ENCODE measurements at regions not wholly inside any gene's neighbourhood (a gene's known extent, or its start where the extent isn't known, plus 50 kb on each side); places are given as distances from the start of the nearest gene placed in this dataset.

DNA sequence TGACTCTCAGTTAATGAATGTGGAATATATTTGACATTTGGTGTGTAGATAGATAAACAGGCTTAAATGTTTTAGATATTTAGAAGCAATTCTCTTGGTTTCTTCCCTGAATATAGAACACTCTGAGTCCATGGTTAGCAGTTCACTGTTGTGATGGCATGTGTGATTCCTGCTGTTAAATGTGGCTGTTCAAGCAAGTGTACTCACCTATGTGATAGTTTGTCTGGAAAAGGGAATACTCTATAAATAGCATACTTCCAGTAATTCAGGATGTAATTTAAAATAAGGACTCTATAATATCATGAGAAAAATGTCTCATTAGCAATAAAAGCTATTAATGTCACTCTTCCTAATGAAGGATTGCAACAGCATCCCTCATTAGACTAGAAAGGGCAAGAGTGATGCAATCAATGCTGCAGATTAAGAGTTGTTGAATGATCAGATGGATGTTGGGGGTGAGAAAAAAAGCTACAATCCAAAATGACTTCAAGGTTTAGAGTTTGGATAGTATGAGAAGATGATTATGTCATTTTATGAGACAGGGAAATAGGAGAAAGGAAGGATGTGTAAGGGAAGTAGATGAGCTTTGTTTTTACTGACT is 201.8 kb upstream of the WDFY3 start:
- ATAC-seq, result no peak

DNA sequence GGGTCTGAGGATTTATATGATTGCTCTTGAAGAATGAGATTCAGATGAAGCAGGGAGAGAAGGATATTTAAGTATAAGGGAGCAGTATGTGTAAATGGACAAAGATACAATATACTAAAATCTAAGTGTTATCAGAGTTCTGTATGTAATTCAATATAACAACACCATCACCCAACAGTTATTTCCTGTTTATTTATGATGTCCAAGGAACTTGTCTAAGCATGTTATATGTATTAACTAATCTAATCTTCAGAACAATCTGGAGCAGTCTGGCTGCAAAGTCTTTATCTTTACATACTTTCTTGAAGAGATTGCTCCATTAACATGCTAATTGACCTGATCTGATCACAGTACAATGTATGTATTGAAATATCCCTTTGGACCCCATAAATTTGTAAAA is 203.8 kb upstream of the WDFY3 start:
- no peak for TF ChIP-seq TOX (CRISPR knock-in tag; IDR thresholded peaks at IDR 0.05; ENCODE audit: borderline replicate concordance)
- TF ChIP-seq, protein P1, sequence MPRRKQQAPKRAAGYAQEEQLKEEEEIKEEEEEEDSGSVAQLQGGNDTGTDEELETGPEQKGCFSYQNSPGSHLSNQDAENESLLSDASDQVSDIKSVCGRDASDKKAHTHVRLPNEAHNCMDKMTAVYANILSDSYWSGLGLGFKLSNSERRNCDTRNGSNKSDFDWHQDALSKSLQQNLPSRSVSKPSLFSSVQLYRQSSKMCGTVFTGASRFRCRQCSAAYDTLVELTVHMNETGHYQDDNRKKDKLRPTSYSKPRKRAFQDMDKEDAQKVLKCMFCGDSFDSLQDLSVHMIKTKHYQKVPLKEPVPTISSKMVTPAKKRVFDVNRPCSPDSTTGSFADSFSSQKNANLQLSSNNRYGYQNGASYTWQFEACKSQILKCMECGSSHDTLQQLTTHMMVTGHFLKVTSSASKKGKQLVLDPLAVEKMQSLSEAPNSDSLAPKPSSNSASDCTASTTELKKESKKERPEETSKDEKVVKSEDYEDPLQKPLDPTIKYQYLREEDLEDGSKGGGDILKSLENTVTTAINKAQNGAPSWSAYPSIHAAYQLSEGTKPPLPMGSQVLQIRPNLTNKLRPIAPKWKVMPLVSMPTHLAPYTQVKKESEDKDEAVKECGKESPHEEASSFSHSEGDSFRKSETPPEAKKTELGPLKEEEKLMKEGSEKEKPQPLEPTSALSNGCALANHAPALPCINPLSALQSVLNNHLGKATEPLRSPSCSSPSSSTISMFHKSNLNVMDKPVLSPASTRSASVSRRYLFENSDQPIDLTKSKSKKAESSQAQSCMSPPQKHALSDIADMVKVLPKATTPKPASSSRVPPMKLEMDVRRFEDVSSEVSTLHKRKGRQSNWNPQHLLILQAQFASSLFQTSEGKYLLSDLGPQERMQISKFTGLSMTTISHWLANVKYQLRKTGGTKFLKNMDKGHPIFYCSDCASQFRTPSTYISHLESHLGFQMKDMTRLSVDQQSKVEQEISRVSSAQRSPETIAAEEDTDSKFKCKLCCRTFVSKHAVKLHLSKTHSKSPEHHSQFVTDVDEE (CRISPR knock-in tag; IDR thresholded peaks at IDR 0.05), result no peak
- no peak for TF ChIP-seq ZFP3 (CRISPR knock-in tag; IDR thresholded peaks at IDR 0.05)
- TF ChIP-seq OSR1 (CRISPR knock-in tag; IDR thresholded peaks at IDR 0.05), result no peak
- no peak for TF ChIP-seq ZNF8 (CRISPR knock-in tag; IDR thresholded peaks at IDR 0.05)
- TF ChIP-seq ZNF565 (CRISPR knock-in tag; conservative IDR thresholded peaks at IDR 0.05; ENCODE audit: low read depth), result no peak
- no peak for TF ChIP-seq GLIS3 (CRISPR knock-in tag; IDR thresholded peaks at IDR 0.05)
- no peak for TF ChIP-seq TCF4 (CRISPR knock-in tag; IDR thresholded peaks at IDR 0.05; ENCODE audit: borderline replicate concordance)
- TF ChIP-seq SNAI2 (CRISPR knock-in tag; IDR thresholded peaks at IDR 0.05), result no peak
- TF ChIP-seq ESRRG (CRISPR knock-in tag; IDR thresholded peaks at IDR 0.05), result no peak
- TF ChIP-seq, protein P2, sequence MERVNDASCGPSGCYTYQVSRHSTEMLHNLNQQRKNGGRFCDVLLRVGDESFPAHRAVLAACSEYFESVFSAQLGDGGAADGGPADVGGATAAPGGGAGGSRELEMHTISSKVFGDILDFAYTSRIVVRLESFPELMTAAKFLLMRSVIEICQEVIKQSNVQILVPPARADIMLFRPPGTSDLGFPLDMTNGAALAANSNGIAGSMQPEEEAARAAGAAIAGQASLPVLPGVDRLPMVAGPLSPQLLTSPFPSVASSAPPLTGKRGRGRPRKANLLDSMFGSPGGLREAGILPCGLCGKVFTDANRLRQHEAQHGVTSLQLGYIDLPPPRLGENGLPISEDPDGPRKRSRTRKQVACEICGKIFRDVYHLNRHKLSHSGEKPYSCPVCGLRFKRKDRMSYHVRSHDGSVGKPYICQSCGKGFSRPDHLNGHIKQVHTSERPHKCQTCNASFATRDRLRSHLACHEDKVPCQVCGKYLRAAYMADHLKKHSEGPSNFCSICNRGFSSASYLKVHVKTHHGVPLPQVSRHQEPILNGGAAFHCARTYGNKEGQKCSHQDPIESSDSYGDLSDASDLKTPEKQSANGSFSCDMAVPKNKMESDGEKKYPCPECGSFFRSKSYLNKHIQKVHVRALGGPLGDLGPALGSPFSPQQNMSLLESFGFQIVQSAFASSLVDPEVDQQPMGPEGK (CRISPR knock-in tag; IDR thresholded peaks at IDR 0.05; ENCODE audit: borderline replicate concordance), result no peak
- TF ChIP-seq ARNTL (CRISPR knock-in tag; IDR thresholded peaks at IDR 0.05; ENCODE audit: borderline replicate concordance, low read depth), result no peak
- TF ChIP-seq RARB (CRISPR knock-in tag; IDR thresholded peaks at IDR 0.05), result no peak
- TF ChIP-seq, protein P3, sequence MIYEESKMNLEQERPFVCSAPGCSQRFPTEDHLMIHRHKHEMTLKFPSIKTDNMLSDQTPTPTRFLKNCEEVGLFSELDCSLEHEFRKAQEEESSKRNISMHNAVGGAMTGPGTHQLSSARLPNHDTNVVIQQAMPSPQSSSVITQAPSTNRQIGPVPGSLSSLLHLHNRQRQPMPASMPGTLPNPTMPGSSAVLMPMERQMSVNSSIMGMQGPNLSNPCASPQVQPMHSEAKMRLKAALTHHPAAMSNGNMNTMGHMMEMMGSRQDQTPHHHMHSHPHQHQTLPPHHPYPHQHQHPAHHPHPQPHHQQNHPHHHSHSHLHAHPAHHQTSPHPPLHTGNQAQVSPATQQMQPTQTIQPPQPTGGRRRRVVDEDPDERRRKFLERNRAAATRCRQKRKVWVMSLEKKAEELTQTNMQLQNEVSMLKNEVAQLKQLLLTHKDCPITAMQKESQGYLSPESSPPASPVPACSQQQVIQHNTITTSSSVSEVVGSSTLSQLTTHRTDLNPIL (CRISPR knock-in tag; IDR thresholded peaks at IDR 0.05; ENCODE audit: low read depth), result no peak
- ATAC-seq, result no peak

More for the DNA sequence above, 201.8 kb upstream of the WDFY3 start:
- TF ChIP-seq ZNF8 (CRISPR knock-in tag; IDR thresholded peaks at IDR 0.05), result no peak
- TF ChIP-seq CSDC2 (CRISPR knock-in tag; IDR thresholded peaks at IDR 0.05), result no peak
- TF ChIP-seq ARNTL (CRISPR knock-in tag; IDR thresholded peaks at IDR 0.05; ENCODE audit: borderline replicate concordance, low read depth), result no peak
- TF ChIP-seq ZNF70 (CRISPR knock-in tag; IDR thresholded peaks at IDR 0.05), result no peak
- no peak for TF ChIP-seq ZC3H10 (CRISPR knock-in tag; IDR thresholded peaks at IDR 0.05)
- TF ChIP-seq PPARA (CRISPR knock-in tag; IDR thresholded peaks at IDR 0.05; ENCODE audit: borderline replicate concordance), result no peak
- TF ChIP-seq RARB (CRISPR knock-in tag; IDR thresholded peaks at IDR 0.05), result no peak
- no peak for TF ChIP-seq ZFP3 (CRISPR knock-in tag; IDR thresholded peaks at IDR 0.05)
- no peak for TF ChIP-seq GLIS3 (CRISPR knock-in tag; IDR thresholded peaks at IDR 0.05)
- TF ChIP-seq ZNF565 (CRISPR knock-in tag; conservative IDR thresholded peaks at IDR 0.05; ENCODE audit: low read depth), result no peak
- TF ChIP-seq, protein P1 (CRISPR knock-in tag; IDR thresholded peaks at IDR 0.05), result no peak
- TF ChIP-seq ISL1 (CRISPR knock-in tag; IDR thresholded peaks at IDR 0.05), result no peak
- no peak for TF ChIP-seq BACH2 (CRISPR knock-in tag; IDR thresholded peaks at IDR 0.05; ENCODE audit: borderline replicate concordance)
- no peak for TF ChIP-seq ZFP30 (CRISPR knock-in tag; IDR thresholded peaks at IDR 0.05)
- TF ChIP-seq, protein P3 (CRISPR knock-in tag; IDR thresholded peaks at IDR 0.05; ENCODE audit: low read depth), result no peak
